Hindlimb muscle (tissue), 1 donor: ENCODE measurements at regions not wholly inside any gene's neighbourhood (a gene's known extent, or its start where the extent isn't known, plus 50 kb on each side); places are given as distances from the start of the nearest gene placed in this dataset.

Source experiments
- DNase-seq: peaks from one replicate; pipeline ENCODE4 v3.0.0-alpha.2; 2013

GRCh38 chr9:120291050-120291449 lies 288.9 kb downstream of the CDK5RAP2 start:
- DNase-seq, result no peak

GRCh38 chr9:120289990-120290975 lies 289.7 kb downstream of the CDK5RAP2 start:
- no peak for DNase-seq

- no peak for DNase-seq
These were observed 290.9 kb downstream of the CDK5RAP2 start for GRCh38 chr9:120289098-120289497.

GRCh38 chr9:120286530-120286929 lies 293.4 kb downstream of the CDK5RAP2 start:
- no peak for DNase-seq

- DNase-seq, result no peak
These were observed 295.1 kb downstream of the CDK5RAP2 start for GRCh38 chr9:120284821-120285220.

- DNase-seq, result no peak
These were observed 298.3 kb downstream of the CDK5RAP2 start for GRCh38 chr9:120281665-120282064.

GRCh38 chr9:120267929-120268328 lies 312.0 kb downstream of the CDK5RAP2 start:
- DNase-seq, result no peak

- DNase-seq, result peak; percentile 19
These were observed 314.2 kb downstream of the CDK5RAP2 start for GRCh38 chr9:120265791-120266190.

- no peak for DNase-seq
These were observed 315.4 kb downstream of the CDK5RAP2 start for GRCh38 chr9:120264528-120264927.

GRCh38 chr9:120263836-120264235 lies 316.1 kb downstream of the CDK5RAP2 start:
- no peak for DNase-seq

- no peak for DNase-seq
These were observed 318.5 kb downstream of the CDK5RAP2 start for GRCh38 chr9:120261419-120261818.

GRCh38 chr9:120259100-120259499 lies 320.9 kb downstream of the CDK5RAP2 start:
- no peak for DNase-seq

- no peak for DNase-seq
These were observed 321.9 kb downstream of the CDK5RAP2 start for GRCh38 chr9:120258096-120258495.

GRCh38 chr9:120257483-120257882 lies 322.5 kb downstream of the CDK5RAP2 start:
- DNase-seq, result no peak

- no peak for DNase-seq
These were observed 323.8 kb downstream of the CDK5RAP2 start for GRCh38 chr9:120256146-120256545.

GRCh38 chr9:120252248-120252647 lies 327.7 kb downstream of the CDK5RAP2 start:
- DNase-seq, result no peak

- DNase-seq, result no peak
These were observed 337.7 kb downstream of the CDK5RAP2 start for GRCh38 chr9:120242116-120242811.

- no peak for DNase-seq
These were observed 343.4 kb downstream of the CDK5RAP2 start for GRCh38 chr9:120236596-120236995.

- DNase-seq, result no peak
These were observed 344.9 kb downstream of the CDK5RAP2 start for GRCh38 chr9:120235081-120235480.

GRCh38 chr9:120230227-120230626 lies 349.7 kb downstream of the CDK5RAP2 start:
- DNase-seq, result no peak

GRCh38 chr9:120221844-120222243 lies 358.1 kb downstream of the CDK5RAP2 start:
- DNase-seq, result no peak

- DNase-seq, result no peak
These were observed 365.6 kb downstream of the CDK5RAP2 start for GRCh38 chr9:120214332-120214731.

- no peak for DNase-seq
These were observed 367.1 kb downstream of the CDK5RAP2 start for GRCh38 chr9:120212853-120213200.
